DOHH2 (cell line): ENCODE measurements at regions not wholly inside any gene's neighbourhood (a gene's known extent, or its start where the extent isn't known, plus 50 kb on each side); places are given as distances from the start of the nearest gene placed in this dataset.

Source experiments
- H3F3A ChIP-seq: fragments of 200-600 bp; sonication (generic), shearing (Covaris generic); 2 replicates; pipeline ENCODE4 v1.6.0; 2016; ENCODE audit warnings: antibody characterized with exemption, mild to moderate bottlenecking; ENCODE audit not compliant: control insufficient read depth, insufficient read depth
- H3K27ac ChIP-seq: fragments of 200-600 bp; sonication (generic); 2 replicates; pipeline ENCODE4 v1.5.1; 2014; ENCODE audit warnings: low read depth, mild to moderate bottlenecking, low read length, moderate library complexity
- H3K27me3 ChIP-seq: fragments of 200-600 bp; sonication (generic); 2 replicates; pipeline ENCODE4 v1.6.1; 2014; ENCODE audit warnings: mild to moderate bottlenecking, low read length, mixed read lengths; ENCODE audit not compliant: control insufficient read depth
- H3K36me3 ChIP-seq: fragments of 200-600 bp; sonication (generic); 2 replicates; pipeline ENCODE4 v1.6.1; 2014; ENCODE audit warnings: mild to moderate bottlenecking, low read length, moderate library complexity, mixed read lengths; ENCODE audit not compliant: control insufficient read depth
- H3K4me1 ChIP-seq: fragments of 200-600 bp; sonication (generic); 2 replicates; pipeline ENCODE4 v1.6.1; 2014; ENCODE audit warnings: mild to moderate bottlenecking, low read length, mixed read lengths; ENCODE audit not compliant: control insufficient read depth
- H3K4me2 ChIP-seq: fragments of 200-600 bp; sonication (generic); 2 replicates; pipeline ENCODE4 v1.6.0; 2014; ENCODE audit warnings: mild to moderate bottlenecking, low read length, moderate library complexity
- H3K4me3 ChIP-seq: fragments of 200-600 bp; sonication (generic); 2 replicates; pipeline ENCODE4 v1.5.1; 2014; ENCODE audit warnings: mild to moderate bottlenecking, low read length, mixed read lengths
- H3K79me2 ChIP-seq: fragments of 200-600 bp; sonication (generic); 2 replicates; pipeline ENCODE4 v1.6.1; 2014; ENCODE audit warnings: mild to moderate bottlenecking, low read length, mixed read lengths; ENCODE audit not compliant: control insufficient read depth
- H3K9me2 ChIP-seq: fragments of 200-600 bp; sonication (generic); replicated peaks from 2 replicates; pipeline ENCODE4 v1.6.1; 2014; ENCODE audit warnings: mild to moderate bottlenecking, low read length, mixed read lengths; ENCODE audit not compliant: control insufficient read depth
- H3K9me3 ChIP-seq: fragments of 200-600 bp; sonication (generic); 2 replicates; pipeline ENCODE4 v1.6.1; 2014; ENCODE audit warnings: antibody characterized with exemption, low read length, mixed read lengths; ENCODE audit not compliant: control insufficient read depth, insufficient read depth
- H4K20me1 ChIP-seq: fragments of 200-600 bp; sonication (generic); 2 replicates; pipeline ENCODE4 v1.6.0; 2014; ENCODE audit warnings: low read depth, mild to moderate bottlenecking, antibody characterized with exemption, low read length, moderate library complexity; ENCODE audit not compliant: control insufficient read depth, insufficient read depth
- EZH2phosphoT487 ChIP-seq: fragments of 200-600 bp; sonication (generic); IDR thresholded peaks from 2 replicates; pipeline ENCODE4 v1.6.1; 2017; ENCODE audit warnings: borderline replicate concordance, mild to moderate bottlenecking, antibody characterized with exemption, low read length, moderate library complexity, mixed read lengths
- TF ChIP-seq, protein P1 (sequence below): fragments of 200-600 bp; sonication (generic); IDR thresholded peaks from one replicate; pipeline ENCODE4 v1.5.1; 2014; ENCODE audit warnings: antibody characterized with exemption, mild to moderate bottlenecking, low read depth, low read length; ENCODE audit not compliant: poor library complexity, severe bottlenecking

DNA sequence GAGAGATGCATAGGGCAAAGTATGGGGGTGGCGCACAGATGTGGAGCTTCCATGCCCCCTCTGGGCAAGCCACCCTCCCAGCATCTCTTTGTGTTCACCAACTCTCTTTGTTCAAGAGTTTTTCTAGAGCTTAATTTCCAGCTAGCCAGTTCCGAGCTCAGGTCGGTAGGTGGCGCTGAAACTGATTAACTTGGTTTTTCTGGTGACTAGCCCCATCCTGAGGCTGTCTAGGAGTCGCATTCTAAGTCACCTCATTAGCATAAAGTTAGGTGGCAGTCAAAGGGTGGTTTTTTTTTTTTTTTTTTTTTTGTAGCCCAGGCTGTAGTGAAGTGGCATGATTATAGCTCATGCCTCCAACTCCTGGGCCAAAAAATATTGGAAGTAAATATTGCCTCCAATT, 476.4 kb downstream of the KDM4C start:
- Histone ChIP-seq H3K4me2 (no peak overlapping the region), H3K36me3 (no peaks in the 10 kb centered on the region), H3K27me3 (peaks cover 4% of the 10 kb centered on the region; the same call in 1 of the 2 replicates), H3K27ac (no peak overlapping the region), H3K4me3 (no peak overlapping the region), H3K9me3 (no peaks in the 10 kb centered on the region), H3K79me2 (no peaks in the 10 kb centered on the region), H3K9me2 (no peaks in the 10 kb centered on the region), H3F3A (no peaks in the 10 kb centered on the region), H3K4me1 (no peaks in the 10 kb centered on the region), H4K20me1 (no peaks in the 10 kb centered on the region)
- TF ChIP-seq, protein P1, sequence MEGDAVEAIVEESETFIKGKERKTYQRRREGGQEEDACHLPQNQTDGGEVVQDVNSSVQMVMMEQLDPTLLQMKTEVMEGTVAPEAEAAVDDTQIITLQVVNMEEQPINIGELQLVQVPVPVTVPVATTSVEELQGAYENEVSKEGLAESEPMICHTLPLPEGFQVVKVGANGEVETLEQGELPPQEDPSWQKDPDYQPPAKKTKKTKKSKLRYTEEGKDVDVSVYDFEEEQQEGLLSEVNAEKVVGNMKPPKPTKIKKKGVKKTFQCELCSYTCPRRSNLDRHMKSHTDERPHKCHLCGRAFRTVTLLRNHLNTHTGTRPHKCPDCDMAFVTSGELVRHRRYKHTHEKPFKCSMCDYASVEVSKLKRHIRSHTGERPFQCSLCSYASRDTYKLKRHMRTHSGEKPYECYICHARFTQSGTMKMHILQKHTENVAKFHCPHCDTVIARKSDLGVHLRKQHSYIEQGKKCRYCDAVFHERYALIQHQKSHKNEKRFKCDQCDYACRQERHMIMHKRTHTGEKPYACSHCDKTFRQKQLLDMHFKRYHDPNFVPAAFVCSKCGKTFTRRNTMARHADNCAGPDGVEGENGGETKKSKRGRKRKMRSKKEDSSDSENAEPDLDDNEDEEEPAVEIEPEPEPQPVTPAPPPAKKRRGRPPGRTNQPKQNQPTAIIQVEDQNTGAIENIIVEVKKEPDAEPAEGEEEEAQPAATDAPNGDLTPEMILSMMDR: peak; percentile 86
- no peak for TF ChIP-seq EZH2phosphoT487

DNA sequence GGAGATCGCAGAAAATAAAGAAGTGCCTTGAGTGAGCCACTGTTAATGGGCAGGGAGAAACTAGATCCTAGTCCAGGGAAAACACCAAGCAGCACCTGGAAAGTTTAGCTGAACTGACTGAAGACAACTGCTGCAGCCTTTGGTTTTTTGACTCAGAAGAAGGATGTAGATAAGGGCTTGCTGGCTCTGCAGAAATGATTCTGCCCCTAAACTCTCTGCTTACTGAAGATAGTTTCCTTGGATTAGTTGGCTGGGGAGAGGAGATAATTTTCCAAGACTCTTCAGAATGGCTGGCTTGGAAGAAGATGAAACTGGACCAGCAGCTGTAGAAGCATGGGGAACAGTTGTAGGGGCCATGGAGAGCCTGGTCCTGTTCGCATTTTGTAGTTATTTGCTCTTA, 471.8 kb downstream of the KDM4C start:
- H3K27ac ChIP-seq: no peak overlapping the region
- peaks cover 4% of the 10 kb centered on the region; the same call in 1 of the 2 replicates for H3K27me3 ChIP-seq
- no peaks in the 10 kb centered on the region for H3K9me3 ChIP-seq
- TF ChIP-seq, protein P1: no peak
- no peak for TF ChIP-seq EZH2phosphoT487
- no peaks in the 10 kb centered on the region for H3K9me2 ChIP-seq
- H3F3A ChIP-seq: no peaks in the 10 kb centered on the region
- H3K36me3 ChIP-seq: no peaks in the 10 kb centered on the region
- H3K4me1 ChIP-seq: no peaks in the 10 kb centered on the region
- no peak overlapping the region for H3K4me3 ChIP-seq
- no peaks in the 10 kb centered on the region for H4K20me1 ChIP-seq
- H3K79me2 ChIP-seq: no peaks in the 10 kb centered on the region
- H3K4me2 ChIP-seq: no peak overlapping the region

DNA sequence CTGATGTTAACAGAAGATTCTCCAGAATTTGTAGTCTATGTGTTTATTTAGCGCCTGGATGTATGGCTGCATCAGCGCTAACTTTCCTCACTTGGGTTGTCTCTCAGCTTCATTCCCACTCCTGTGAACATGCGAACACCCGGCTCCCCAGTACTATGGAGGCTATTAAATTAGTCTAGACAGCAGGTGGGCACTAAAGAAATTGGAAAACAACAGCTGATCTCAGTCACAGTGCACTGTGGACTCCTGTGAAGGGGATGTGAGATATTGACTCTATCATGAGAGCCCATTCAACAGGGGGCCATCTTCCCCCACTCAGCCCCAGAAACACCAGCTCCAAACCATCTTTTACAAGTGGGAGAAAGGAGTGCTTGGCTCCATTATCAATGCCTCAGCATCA, 471.0 kb downstream of the KDM4C start:
- H4K20me1 ChIP-seq: no peaks in the 10 kb centered on the region
- H3K9me2 ChIP-seq: no peaks in the 10 kb centered on the region
- H3K4me3 ChIP-seq: no peak overlapping the region
- no peaks in the 10 kb centered on the region for H3F3A ChIP-seq
- no peak for TF ChIP-seq EZH2phosphoT487
- TF ChIP-seq, protein P1: no peak
- H3K9me3 ChIP-seq: no peaks in the 10 kb centered on the region
- no peak overlapping the region for H3K4me2 ChIP-seq
- peaks cover 4% of the 10 kb centered on the region; the same call in 1 of the 2 replicates for H3K27me3 ChIP-seq
- H3K79me2 ChIP-seq: no peaks in the 10 kb centered on the region
- no peak overlapping the region for H3K27ac ChIP-seq
- H3K36me3 ChIP-seq: no peaks in the 10 kb centered on the region
- no peaks in the 10 kb centered on the region for H3K4me1 ChIP-seq
